Psoas muscle (tissue), 7 donors: ENCODE measurements at regions not wholly inside any gene's neighbourhood (a gene's known extent, or its start where the extent isn't known, plus 50 kb on each side); places are given as distances from the start of the nearest gene placed in this dataset.
A peak's percentile ranks its signal among the peaks of the same experiment; 100 is the strongest.

ENCODE experiments used
- ATAC-seq, 4 donors: fragments of 200-7000 bp; cut with Tn5 transposase; one replicate each; pipeline ENCODE4 v1.9.1; 2020; ENCODE audit warnings: moderate library complexity in 3 of 4, mild to moderate bottlenecking in 2 of 4
- DNase-seq, 2 donors: peaks; one replicate each; pipeline ENCODE4 v3.0.0-alpha.2; 2020
- H3K27ac ChIP-seq: fragments of 200-600 bp; one replicate; pipeline ENCODE4 v1.8.0; 2022
- H3K27me3 ChIP-seq, 3 donors: fragments of 200-600 bp in 1 of 3; one replicate each; pipeline versions ENCODE4 v1.6.1 to v1.8.0; 2013 to 2022; ENCODE audit warnings: low read length in 2 of 3, mild to moderate bottlenecking in 2 of 3, moderate library complexity in 1 of 3; ENCODE audit not compliant: insufficient read depth in 3 of 3
- H3K36me3 ChIP-seq, 2 donors: fragments of 200-600 bp in 1 of 2; one replicate each; pipeline versions ENCODE4 v1.6.1 to v1.8.0; 2013 to 2022; ENCODE audit warnings: low read depth in 1 of 2, mild to moderate bottlenecking in 1 of 2, moderate library complexity in 1 of 2; ENCODE audit not compliant: insufficient read depth in 1 of 2
- H3K4me1 ChIP-seq: fragments of 200-600 bp; one replicate; pipeline ENCODE4 v1.8.0; 2022
- H3K4me3 ChIP-seq: fragments of 200-600 bp; one replicate; pipeline ENCODE4 v1.8.0; 2022; ENCODE audit warnings: mild to moderate bottlenecking
- H3K9me3 ChIP-seq: fragments of 200-600 bp; one replicate; pipeline ENCODE4 v1.8.0; 2022
- WGBS, 3 donors: extraction: QIAGEN DNeasy Blood & Tissue Kit; methylation state at CpG; one replicate each; pipeline versions ENCODE4 v1.1.6 to v1.1.7; 2013; 5-methylcytosine and 5-hydroxymethylcytosine counted together
- intact Hi-C, 2 donors: fragments of 100-400 bp; cut with DNase I; formaldehyde crosslinking; loops; one replicate each; pipeline versions ENCODE4 v1.11.0 to v1.14.2; 2022
- TF ChIP-seq, protein P1 (sequence below): fragments of 200-600 bp; IDR thresholded peaks from one replicate; pipeline ENCODE4 v1.8.0; 2022; ENCODE audit warnings: antibody characterized with exemption
- donor health status: healthy with polysubstance abuse.
- donor health status: DM: no; HTN: no; CAD: no; lungs with moderate emphysema.
- donor health status: Bipolar disorder and iron deficiency.
- donor health status: healthy.
- donor health status: DM: yes; HTN: yes; CAD: no.
- donor health status: DM: no; HTN: no; CAD: no.
- donor health status: DM: yes; HTN: yes; CAD: no.

DNA sequence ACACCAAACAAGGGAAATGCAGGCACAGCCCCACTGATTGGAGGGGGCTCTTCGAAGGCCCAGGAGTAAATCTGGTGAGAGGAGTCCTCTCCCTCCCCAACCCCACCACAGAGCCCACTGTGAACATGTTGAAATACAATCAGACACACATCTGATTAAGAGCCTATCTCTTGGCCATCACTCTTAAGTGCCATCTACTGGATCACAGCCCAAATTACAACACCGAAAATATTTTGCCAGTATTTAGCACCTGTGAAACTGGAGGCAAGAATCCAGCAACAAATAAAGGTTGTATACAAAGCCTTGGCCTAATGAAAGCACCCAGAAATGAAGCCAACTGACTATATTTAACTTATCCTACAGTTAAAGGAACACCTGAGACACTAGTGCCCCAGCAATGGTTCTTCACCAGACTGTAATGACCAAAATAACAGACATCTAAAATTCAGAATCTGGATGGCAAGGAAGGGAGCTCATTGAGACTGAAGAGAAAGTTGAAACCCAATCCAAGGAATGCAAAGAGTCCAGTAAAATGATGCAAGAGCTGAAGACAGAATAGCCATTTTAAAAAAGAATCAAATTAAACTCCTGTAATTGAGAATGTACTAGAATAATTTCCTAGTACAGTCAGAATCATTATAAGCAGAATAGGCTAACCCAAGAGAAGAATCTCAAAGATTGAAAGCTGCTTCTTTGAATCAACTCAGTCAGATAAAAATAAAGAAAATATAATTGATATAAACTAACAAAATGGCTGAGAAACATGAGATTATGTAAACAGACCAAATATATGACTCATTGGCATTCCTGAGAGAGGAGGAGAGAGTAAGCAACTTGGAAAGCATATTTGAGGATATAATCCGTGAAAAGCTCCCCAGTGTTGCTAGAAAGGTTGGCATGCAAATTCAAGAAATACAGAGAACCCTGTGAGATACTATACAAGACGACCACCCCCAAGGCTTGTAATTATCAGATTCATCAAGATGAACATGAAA, 1117.0 kb downstream of the FLRT2 start:
- Histone ChIP-seq H3K27ac (no peak overlapping the region), H3K27me3 (no peaks in the 10 kb centered on the region), H3K9me3 (peaks cover 8% of the 10 kb centered on the region), H3K36me3 (no peaks in the 10 kb centered on the region), H3K4me1 (no peaks in the 10 kb centered on the region), H3K4me3 (no peak overlapping the region)
- WGBS, 3 donors = 77 to 78% (median 77%) methylated on average over 4 of the region's 4 CpGs
- TF ChIP-seq, protein P1, sequence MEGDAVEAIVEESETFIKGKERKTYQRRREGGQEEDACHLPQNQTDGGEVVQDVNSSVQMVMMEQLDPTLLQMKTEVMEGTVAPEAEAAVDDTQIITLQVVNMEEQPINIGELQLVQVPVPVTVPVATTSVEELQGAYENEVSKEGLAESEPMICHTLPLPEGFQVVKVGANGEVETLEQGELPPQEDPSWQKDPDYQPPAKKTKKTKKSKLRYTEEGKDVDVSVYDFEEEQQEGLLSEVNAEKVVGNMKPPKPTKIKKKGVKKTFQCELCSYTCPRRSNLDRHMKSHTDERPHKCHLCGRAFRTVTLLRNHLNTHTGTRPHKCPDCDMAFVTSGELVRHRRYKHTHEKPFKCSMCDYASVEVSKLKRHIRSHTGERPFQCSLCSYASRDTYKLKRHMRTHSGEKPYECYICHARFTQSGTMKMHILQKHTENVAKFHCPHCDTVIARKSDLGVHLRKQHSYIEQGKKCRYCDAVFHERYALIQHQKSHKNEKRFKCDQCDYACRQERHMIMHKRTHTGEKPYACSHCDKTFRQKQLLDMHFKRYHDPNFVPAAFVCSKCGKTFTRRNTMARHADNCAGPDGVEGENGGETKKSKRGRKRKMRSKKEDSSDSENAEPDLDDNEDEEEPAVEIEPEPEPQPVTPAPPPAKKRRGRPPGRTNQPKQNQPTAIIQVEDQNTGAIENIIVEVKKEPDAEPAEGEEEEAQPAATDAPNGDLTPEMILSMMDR = no peak
- DNase-seq (no peak), ATAC-seq (no peak)
- intact Hi-C loops = no loop called here

DNA sequence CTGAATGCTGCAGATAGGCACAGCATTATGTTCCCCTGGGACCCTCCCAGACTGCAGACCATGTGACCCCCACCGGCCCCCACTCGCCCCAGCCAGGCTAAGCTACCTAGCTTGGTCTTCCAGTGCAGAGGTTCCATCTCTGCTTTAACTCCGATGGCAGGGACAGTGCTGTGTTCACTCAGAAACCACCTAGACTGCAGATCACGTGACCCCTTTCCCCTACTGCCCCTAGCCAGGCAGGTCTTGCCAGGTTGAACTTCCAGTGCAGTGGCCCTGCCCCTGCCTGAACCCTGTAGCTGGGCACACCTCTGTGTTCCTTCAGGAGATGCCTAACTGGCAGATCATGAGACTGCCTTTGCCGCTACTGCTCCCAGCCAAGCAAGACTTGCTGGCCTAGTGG, 1116.2 kb downstream of the FLRT2 start:
- H3K27ac ChIP-seq = no peak overlapping the region

DNA sequence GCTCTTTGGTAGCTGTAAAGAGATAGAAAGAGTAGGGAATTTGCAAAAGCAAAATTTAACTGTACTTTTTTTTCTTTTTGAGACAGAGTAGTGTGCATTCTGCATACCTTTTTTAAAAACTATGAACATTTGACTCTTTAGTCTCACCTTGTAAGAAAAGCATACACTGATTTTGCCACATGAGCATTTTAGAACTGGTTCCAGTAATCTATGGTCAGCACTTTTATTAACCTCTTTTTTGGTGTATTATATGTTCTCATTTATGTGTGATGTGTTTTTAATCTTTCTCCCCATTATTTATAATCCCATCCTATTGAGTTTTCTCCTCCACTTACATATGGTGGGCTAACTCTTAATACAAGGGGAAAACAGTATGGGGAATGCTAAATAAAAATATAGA, 1111.4 kb downstream of the FLRT2 start:
- H3K4me1 ChIP-seq = no peaks in the 10 kb centered on the region
- intact Hi-C loops = no loop called here
- no peak for ATAC-seq
- no peak overlapping the region for H3K4me3 ChIP-seq
- H3K27ac ChIP-seq = no peak overlapping the region
- TF ChIP-seq, protein P1 = no peak
- H3K27me3 ChIP-seq = no peaks in the 10 kb centered on the region
- no peaks in the 10 kb centered on the region for H3K36me3 ChIP-seq
- DNase-seq = no peak
- H3K9me3 ChIP-seq = no peaks in the 10 kb centered on the region

More for the DNA sequence above, 1116.2 kb downstream of the FLRT2 start:
- 88 to 98% (median 95%) methylated on average over 5 of the region's 5 CpGs for WGBS, 3 donors
- ATAC-seq (no peak), DNase-seq (peak in 1 of 2 donors; percentile 21)
- TF ChIP-seq, protein P1 = no peak
- no peak overlapping the region for H3K4me3 ChIP-seq
- no peaks in the 10 kb centered on the region for H3K36me3 ChIP-seq
- intact Hi-C loops = no loop called here
- peaks cover 8% of the 10 kb centered on the region for H3K9me3 ChIP-seq
- H3K27me3 ChIP-seq = no peaks in the 10 kb centered on the region
- H3K4me1 ChIP-seq = no peaks in the 10 kb centered on the region

DNA sequence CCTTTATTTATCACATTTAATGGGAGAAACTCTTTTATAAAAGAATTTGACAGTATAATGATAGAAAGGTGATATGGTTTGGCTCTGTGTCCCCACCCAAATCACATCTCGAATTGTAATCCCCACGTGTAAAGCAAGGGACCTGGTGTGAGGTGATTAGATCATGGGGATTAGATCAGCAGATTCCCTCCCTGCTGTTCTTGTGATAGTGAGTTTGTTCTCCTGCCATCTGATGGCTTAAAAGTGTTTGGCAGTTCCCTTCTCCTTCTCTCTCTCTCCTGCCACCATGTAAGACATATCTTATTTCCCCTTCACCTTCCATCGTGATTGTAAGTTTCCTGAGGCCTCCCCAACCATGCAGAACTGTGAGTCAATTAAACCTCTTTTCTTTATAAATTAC, 1110.3 kb downstream of the FLRT2 start:
- H3K4me3 ChIP-seq = no peak overlapping the region
- H3K4me1 ChIP-seq = no peaks in the 10 kb centered on the region
- no peak overlapping the region for H3K27ac ChIP-seq
- no peaks in the 10 kb centered on the region for H3K27me3 ChIP-seq
- TF ChIP-seq, protein P1 = no peak
- intact Hi-C loops = no loop called here
- ATAC-seq = no peak
- DNase-seq = no peak
- H3K9me3 ChIP-seq = no peaks in the 10 kb centered on the region
- H3K36me3 ChIP-seq = no peaks in the 10 kb centered on the region
- 53 to 55% (median 55%) methylated on average over 3 of the region's 3 CpGs for WGBS, 3 donors
